ENCODE measurements at regions not wholly inside any gene's neighbourhood (a gene's known extent, or its start where the extent isn't known, plus 50 kb on each side); places are given as distances from the start of the nearest gene placed in this dataset.

- TF ChIP-seq PPARA (CRISPR knock-in tag; IDR thresholded peaks at IDR 0.05; ENCODE audit: borderline replicate concordance): no peak
These were observed 385.1 kb downstream of the BUD13 start (continued) for GRCh38 chr11:116387641-116388040.

GRCh38 chr11:116386118-116386699 is 386.6 kb downstream of the BUD13 start:
- ATAC-seq: no peak
- TF ChIP-seq SNAI2 (CRISPR knock-in tag; IDR thresholded peaks at IDR 0.05) (no peak), CSDC2 (CRISPR knock-in tag; IDR thresholded peaks at IDR 0.05) (no peak), ZNF565 (CRISPR knock-in tag; conservative IDR thresholded peaks at IDR 0.05; ENCODE audit: low read depth) (no peak), ZC3H10 (CRISPR knock-in tag; IDR thresholded peaks at IDR 0.05) (no peak), ZFP30 (CRISPR knock-in tag; IDR thresholded peaks at IDR 0.05) (no peak), OSR1 (CRISPR knock-in tag; IDR thresholded peaks at IDR 0.05) (no peak), TCF4 (CRISPR knock-in tag; IDR thresholded peaks at IDR 0.05; ENCODE audit: borderline replicate concordance) (no peak), ARNTL (CRISPR knock-in tag; IDR thresholded peaks at IDR 0.05; ENCODE audit: borderline replicate concordance, low read depth) (no peak), ZNF70 (CRISPR knock-in tag; IDR thresholded peaks at IDR 0.05) (no peak), ZFP3 (CRISPR knock-in tag; IDR thresholded peaks at IDR 0.05) (no peak), RARB (CRISPR knock-in tag; IDR thresholded peaks at IDR 0.05) (no peak), GLIS3 (CRISPR knock-in tag; IDR thresholded peaks at IDR 0.05) (no peak), CREB5 (CRISPR knock-in tag; IDR thresholded peaks at IDR 0.05; ENCODE audit: low read depth) (no peak), CSRNP3 (CRISPR knock-in tag; IDR thresholded peaks at IDR 0.05) (no peak)

DNA sequence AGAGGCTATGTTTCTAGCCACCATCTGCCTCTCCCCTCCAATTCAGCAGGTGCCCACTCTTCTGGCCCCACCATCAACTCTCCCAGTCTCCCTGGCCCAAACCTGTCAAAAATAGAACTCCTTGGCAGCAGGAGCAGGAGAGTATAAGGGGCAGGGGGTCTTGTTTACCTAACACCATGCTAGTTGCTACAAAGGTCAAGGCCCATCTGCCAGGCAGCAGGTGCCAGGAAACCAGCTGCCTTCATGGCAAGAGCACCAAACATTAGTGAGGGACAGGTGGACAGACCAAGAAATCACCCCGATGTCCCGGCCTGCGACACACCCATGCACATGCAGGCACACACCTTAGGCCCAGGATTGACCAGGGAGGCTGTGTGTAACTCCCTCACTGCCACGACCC is 387.9 kb downstream of the BUD13 start:
- TF ChIP-seq ZNF565 (CRISPR knock-in tag; conservative IDR thresholded peaks at IDR 0.05; ENCODE audit: low read depth): no peak
- no peak for TF ChIP-seq GLIS3 (CRISPR knock-in tag; IDR thresholded peaks at IDR 0.05)
- TF ChIP-seq ESRRG (CRISPR knock-in tag; IDR thresholded peaks at IDR 0.05): no peak
- TF ChIP-seq PPARA (CRISPR knock-in tag; IDR thresholded peaks at IDR 0.05; ENCODE audit: borderline replicate concordance): no peak
- TF ChIP-seq CREB5 (CRISPR knock-in tag; IDR thresholded peaks at IDR 0.05; ENCODE audit: low read depth): no peak
- TF ChIP-seq CSRNP3 (CRISPR knock-in tag; IDR thresholded peaks at IDR 0.05): no peak
- TF ChIP-seq SNAI2 (CRISPR knock-in tag; IDR thresholded peaks at IDR 0.05): no peak
- TF ChIP-seq TCF4 (CRISPR knock-in tag; IDR thresholded peaks at IDR 0.05; ENCODE audit: borderline replicate concordance): no peak
- no peak for TF ChIP-seq ZFP30 (CRISPR knock-in tag; IDR thresholded peaks at IDR 0.05)
- no peak for TF ChIP-seq BACH2 (CRISPR knock-in tag; IDR thresholded peaks at IDR 0.05; ENCODE audit: borderline replicate concordance)
- TF ChIP-seq OSR1 (CRISPR knock-in tag; IDR thresholded peaks at IDR 0.05): no peak
- TF ChIP-seq ZC3H10 (CRISPR knock-in tag; IDR thresholded peaks at IDR 0.05): no peak
- TF ChIP-seq, protein P1, sequence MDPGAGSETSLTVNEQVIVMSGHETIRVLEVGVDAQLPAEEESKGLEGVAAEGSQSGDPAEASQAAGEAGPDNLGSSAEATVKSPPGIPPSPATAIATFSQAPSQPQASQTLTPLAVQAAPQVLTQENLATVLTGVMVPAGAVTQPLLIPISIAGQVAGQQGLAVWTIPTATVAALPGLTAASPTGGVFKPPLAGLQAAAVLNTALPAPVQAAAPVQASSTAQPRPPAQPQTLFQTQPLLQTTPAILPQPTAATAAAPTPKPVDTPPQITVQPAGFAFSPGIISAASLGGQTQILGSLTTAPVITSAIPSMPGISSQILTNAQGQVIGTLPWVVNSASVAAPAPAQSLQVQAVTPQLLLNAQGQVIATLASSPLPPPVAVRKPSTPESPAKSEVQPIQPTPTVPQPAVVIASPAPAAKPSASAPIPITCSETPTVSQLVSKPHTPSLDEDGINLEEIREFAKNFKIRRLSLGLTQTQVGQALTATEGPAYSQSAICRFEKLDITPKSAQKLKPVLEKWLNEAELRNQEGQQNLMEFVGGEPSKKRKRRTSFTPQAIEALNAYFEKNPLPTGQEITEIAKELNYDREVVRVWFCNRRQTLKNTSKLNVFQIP (CRISPR knock-in tag; IDR thresholded peaks at IDR 0.05; ENCODE audit: borderline replicate concordance, low read depth): no peak
- no peak for TF ChIP-seq ISL1 (CRISPR knock-in tag; IDR thresholded peaks at IDR 0.05)
- no peak for TF ChIP-seq TOX (CRISPR knock-in tag; IDR thresholded peaks at IDR 0.05; ENCODE audit: borderline replicate concordance)
- TF ChIP-seq, protein P2, sequence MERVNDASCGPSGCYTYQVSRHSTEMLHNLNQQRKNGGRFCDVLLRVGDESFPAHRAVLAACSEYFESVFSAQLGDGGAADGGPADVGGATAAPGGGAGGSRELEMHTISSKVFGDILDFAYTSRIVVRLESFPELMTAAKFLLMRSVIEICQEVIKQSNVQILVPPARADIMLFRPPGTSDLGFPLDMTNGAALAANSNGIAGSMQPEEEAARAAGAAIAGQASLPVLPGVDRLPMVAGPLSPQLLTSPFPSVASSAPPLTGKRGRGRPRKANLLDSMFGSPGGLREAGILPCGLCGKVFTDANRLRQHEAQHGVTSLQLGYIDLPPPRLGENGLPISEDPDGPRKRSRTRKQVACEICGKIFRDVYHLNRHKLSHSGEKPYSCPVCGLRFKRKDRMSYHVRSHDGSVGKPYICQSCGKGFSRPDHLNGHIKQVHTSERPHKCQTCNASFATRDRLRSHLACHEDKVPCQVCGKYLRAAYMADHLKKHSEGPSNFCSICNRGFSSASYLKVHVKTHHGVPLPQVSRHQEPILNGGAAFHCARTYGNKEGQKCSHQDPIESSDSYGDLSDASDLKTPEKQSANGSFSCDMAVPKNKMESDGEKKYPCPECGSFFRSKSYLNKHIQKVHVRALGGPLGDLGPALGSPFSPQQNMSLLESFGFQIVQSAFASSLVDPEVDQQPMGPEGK (CRISPR knock-in tag; IDR thresholded peaks at IDR 0.05; ENCODE audit: borderline replicate concordance): no peak
- no peak for TF ChIP-seq ZNF70 (CRISPR knock-in tag; IDR thresholded peaks at IDR 0.05)
- TF ChIP-seq RARB (CRISPR knock-in tag; IDR thresholded peaks at IDR 0.05): no peak
- no peak for TF ChIP-seq ZFP3 (CRISPR knock-in tag; IDR thresholded peaks at IDR 0.05)
- no peak for TF ChIP-seq TSHZ2 (CRISPR knock-in tag; IDR thresholded peaks at IDR 0.05)

More for the DNA sequence above, 387.9 kb downstream of the BUD13 start:
- ATAC-seq: no peak
